ENCODE measurements at regions not wholly inside any gene's neighbourhood (a gene's known extent, or its start where the extent isn't known, plus 50 kb on each side); places are given as distances from the start of the nearest gene placed in this dataset.

DNA sequence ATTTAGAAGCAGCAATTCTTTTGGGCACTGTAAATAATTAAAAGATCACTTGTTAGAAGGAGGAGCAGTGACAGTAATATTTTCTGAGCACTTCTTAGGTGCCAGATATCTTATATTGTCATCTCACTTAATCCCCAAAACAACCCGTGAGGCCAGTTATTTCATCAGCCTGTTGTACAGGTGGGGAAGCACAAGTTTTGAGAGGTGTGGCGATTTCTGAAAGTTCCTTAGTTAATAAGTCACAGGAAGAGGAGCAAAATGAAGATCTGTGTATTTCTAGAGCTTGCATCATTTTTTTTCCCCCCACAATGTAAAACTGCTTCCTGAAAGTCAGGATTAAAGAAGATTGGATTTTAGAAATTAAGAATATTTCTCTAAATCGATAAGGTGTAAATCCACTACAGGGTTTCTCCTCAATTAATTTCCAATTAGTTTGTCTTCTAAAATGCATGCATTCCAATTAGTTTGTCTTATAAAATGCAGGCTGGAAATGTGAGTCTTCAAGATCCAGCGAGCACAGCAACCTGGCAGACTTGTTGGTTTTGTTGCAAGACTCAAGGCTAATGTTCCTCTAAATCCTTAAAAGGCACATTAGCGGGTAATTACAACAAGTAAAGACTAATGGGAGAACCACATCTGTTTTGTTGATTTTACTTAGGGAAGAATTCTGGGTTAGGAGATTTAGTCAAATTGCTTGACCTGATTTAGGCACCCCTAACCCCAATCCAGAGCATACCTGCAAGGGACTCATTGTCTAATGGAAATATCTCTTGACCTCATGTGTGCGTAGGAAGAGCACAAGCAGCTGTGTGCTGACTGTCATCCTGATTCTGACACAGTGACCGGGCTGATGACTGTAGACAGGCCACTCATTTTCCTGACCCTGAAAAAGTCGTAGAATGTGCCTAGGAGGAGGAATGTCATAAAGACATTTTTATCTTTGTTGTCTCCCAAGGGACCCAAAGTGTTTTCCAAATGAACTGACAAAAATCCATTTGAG, 272.0 kb downstream of the BAMBI start:
- no peak for DNase-seq (ENCODE audit: low spot score)
- TF ChIP-seq, protein P1, sequence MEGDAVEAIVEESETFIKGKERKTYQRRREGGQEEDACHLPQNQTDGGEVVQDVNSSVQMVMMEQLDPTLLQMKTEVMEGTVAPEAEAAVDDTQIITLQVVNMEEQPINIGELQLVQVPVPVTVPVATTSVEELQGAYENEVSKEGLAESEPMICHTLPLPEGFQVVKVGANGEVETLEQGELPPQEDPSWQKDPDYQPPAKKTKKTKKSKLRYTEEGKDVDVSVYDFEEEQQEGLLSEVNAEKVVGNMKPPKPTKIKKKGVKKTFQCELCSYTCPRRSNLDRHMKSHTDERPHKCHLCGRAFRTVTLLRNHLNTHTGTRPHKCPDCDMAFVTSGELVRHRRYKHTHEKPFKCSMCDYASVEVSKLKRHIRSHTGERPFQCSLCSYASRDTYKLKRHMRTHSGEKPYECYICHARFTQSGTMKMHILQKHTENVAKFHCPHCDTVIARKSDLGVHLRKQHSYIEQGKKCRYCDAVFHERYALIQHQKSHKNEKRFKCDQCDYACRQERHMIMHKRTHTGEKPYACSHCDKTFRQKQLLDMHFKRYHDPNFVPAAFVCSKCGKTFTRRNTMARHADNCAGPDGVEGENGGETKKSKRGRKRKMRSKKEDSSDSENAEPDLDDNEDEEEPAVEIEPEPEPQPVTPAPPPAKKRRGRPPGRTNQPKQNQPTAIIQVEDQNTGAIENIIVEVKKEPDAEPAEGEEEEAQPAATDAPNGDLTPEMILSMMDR (IDR thresholded peaks at IDR 0.05; ENCODE audit: extremely low read depth, missing control alignments): no peak

DNA sequence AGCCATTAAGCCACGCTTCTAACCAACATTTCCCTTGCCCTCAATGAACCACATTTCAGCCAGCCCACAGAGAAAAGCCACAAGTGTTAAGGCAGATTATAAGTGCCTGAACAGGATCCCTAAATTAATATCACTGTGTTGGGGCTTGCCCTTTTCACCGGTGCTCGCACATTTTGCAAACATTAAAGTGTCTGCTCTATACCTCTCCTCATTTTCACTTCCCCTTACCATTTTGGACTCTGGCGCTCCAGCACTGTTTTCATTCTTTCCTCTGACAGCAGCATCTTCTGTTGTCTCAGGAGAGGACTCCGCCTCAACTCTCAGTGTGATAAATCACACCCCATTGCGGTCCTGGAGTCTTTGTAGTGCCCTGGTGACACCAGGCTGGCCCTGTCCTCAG, 274.2 kb downstream of the BAMBI start:
- no peak for DNase-seq (ENCODE audit: low spot score)
- TF ChIP-seq, protein P1 (IDR thresholded peaks at IDR 0.05; ENCODE audit: extremely low read depth, missing control alignments): no peak

DNA sequence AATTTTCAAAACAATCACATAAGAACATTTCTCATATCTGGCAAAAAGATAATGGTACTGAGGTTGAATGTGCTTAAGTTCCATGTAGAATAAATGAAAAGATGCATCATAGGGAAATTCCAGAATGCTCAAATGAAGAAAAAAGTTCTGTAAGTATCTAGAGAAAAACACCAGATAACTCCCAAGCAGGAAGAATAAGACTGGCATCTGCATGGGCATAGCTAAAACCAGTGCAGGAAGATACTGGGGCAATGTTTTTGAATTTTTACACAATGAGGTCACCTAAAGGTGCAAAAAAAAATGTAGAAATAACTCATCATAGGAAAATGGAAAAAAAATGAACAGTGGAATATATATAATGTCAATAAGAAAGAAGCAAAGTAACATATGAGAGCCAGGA, 275.2 kb downstream of the BAMBI start:
- DNase-seq (ENCODE audit: low spot score): no peak
- TF ChIP-seq, protein P1 (IDR thresholded peaks at IDR 0.05; ENCODE audit: extremely low read depth, missing control alignments): no peak

DNA sequence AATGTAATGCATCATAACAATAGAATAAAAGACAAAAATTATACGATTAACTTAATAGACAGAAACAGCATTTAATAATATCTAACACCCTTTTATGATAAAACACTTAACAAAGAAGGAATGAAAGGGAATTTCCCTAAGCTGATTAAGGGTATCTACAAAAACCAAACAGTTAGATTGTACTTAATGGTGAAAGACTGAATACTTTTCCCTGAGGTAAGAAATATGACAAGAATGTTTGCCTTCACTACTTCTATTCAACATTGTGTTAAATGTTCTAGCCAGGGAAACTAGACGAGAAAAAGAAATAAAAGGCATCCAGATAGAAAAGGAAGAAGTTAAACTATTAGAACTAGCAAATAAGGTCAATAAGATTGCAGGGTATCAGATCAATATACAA, 276.9 kb downstream of the BAMBI start:
- DNase-seq (ENCODE audit: low spot score): no peak
- TF ChIP-seq, protein P1 (IDR thresholded peaks at IDR 0.05; ENCODE audit: extremely low read depth, missing control alignments): no peak

DNA sequence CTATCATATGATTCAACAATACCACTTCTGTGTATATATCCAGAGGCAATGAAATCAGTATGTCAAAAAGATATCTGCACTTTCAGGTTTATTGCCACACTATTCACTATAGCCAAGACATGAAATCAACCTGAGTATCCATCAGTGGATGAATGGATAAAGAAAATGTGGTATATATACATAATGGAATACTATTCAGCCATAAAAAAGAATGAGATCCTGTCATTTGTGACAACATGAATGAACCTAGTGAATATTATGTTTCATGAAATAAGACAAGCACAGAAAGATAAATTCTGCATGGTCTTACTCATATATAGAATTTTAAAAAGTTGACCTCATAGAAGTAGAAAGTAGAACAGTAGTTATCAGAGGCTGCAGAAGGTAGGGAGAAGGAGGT, 281.1 kb downstream of the BAMBI start:
- no peak for DNase-seq (ENCODE audit: low spot score)
- TF ChIP-seq, protein P1 (IDR thresholded peaks at IDR 0.05; ENCODE audit: extremely low read depth, missing control alignments): no peak

DNA sequence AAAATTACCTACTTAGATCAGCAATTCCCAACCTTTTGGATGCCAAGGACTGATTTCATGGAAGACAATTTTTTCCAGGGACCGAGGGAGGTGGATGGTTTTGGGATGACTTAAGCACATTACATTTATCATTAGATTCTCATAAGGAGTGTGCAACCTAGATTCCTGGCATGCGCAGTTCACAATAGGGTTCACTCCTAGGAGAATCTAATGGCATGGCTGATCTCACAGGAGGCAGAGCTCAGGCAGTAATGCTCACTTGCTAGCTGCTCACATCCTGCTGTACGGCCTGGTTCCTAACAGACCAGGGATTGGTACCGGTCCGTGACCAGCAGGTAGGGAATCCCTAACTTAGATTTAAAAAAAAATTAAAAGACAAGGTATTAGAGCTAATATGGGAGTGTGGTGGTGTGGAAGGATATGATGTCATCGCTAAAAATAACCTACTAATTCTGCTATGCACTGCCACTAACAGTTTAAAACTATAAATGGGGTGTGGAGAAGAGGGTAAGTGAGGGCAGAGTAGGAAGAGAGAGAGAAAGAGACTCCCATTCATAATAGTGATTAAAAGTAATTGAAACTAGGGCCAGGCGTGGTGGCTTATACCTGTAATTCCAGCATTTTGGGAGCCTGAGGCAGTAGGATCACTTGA, 282.7 kb downstream of the BAMBI start:
- no peak for DNase-seq (ENCODE audit: low spot score)
- TF ChIP-seq, protein P1 (IDR thresholded peaks at IDR 0.05; ENCODE audit: extremely low read depth, missing control alignments): no peak

DNA sequence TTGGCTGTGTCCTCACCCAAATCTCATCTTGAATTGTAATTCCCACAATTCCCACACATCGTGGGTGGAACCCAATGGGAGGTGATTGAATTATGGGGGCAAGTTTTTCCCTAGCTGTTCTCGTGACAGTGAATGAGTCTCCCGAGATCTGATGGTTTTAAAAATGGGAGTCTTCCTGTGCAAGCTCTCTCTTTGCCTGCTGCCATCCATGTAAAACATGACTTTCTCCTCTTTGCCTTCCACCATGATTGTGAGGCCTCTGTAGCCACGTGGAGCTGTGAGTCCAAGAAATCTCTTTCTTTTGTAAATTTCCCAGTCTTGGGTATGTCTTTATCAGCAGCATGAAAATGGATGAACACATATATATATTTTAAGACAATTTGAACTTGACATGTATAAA, 285.4 kb downstream of the BAMBI start:
- TF ChIP-seq, protein P1 (IDR thresholded peaks at IDR 0.05; ENCODE audit: extremely low read depth, missing control alignments): no peak
- DNase-seq (ENCODE audit: low spot score): no peak
